Kidney epithelial cell (primary cell): ENCODE measurements at regions not wholly inside any gene's neighbourhood (a gene's known extent, or its start where the extent isn't known, plus 50 kb on each side); places are given as distances from the start of the nearest gene placed in this dataset.

Experiments used
- DNase-seq: peaks from one replicate; pipeline ENCODE4 v3.0.0-alpha.2; 2010; ENCODE audit warnings: low read depth
- H3K27me3 ChIP-seq: 2 replicates; pipeline ENCODE4 v1.6.0; 2011; ENCODE audit warnings: low read length; ENCODE audit not compliant: control insufficient read depth, insufficient read depth
- H3K36me3 ChIP-seq: 2 replicates; pipeline ENCODE4 v1.5.1; 2011; ENCODE audit warnings: low read length; ENCODE audit not compliant: control insufficient read depth, insufficient read depth
- H3K4me3 ChIP-seq: 2 replicates; pipeline ENCODE4 v1.5.1; 2011; ENCODE audit warnings: low read depth, mild to moderate bottlenecking, control low read depth, low read length
- CTCF ChIP-seq: IDR thresholded peaks from 2 replicates; pipeline ENCODE4 v1.5.1; 2011; ENCODE audit warnings: mild to moderate bottlenecking, moderate library complexity, low read length, control low read depth, inconsistent platforms; ENCODE audit not compliant: insufficient read depth, poor library complexity, severe bottlenecking

- TF ChIP-seq CTCF, result no peak
- DNase-seq, result no peak
- H3K4me3 ChIP-seq, result no peak overlapping the region
- no peaks in the 10 kb centered on the region for H3K27me3 ChIP-seq
- no peaks in the 10 kb centered on the region for H3K36me3 ChIP-seq
These were observed 54.0 kb upstream of the TMEM229A start for GRCh38 chr7:124086843-124087242.

- no peak for DNase-seq
These were observed 52.3 kb upstream of the TMEM229A start for GRCh38 chr7:124085179-124085578.

DNA sequence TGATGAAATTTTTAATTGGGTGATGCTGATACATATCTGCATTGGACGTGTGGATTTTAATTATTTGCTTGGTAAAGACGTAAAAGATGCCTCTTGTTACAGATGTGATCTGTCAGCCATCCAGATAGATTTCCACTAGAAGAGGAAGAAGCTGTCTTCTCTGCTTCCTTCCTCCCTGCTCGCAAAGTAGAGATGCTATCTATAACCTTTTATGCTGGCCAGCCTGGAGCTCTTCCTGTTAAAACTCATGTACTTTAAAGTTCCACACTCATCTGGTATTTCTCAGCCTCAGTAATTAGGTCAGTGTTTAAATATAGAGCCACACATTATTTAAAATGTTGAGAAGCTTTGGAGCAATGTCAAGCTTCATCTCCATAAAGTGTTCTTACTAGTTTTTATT lies 51.2 kb upstream of the TMEM229A start:
- Histone ChIP-seq H3K27me3 (no peaks in the 10 kb centered on the region), H3K4me3 (no peak overlapping the region), H3K36me3 (no peaks in the 10 kb centered on the region)
- no peak for DNase-seq
- TF ChIP-seq CTCF, result no peak

More at GRCh38 chr7:124085179-124085578, 52.3 kb upstream of the TMEM229A start:
- no peak overlapping the region for H3K4me3 ChIP-seq
- TF ChIP-seq CTCF, result no peak
- no peaks in the 10 kb centered on the region for H3K27me3 ChIP-seq
- H3K36me3 ChIP-seq, result no peaks in the 10 kb centered on the region
